ENCODE measurements at regions not wholly inside any gene's neighbourhood (a gene's known extent, or its start where the extent isn't known, plus 50 kb on each side); places are given as distances from the start of the nearest gene placed in this dataset.

GRCh38 chr5:68405784-68406743 is 190.5 kb downstream of the PIK3R1 start:
- H3K27ac Mint-ChIP-seq: peak overlapping the region; percentile 79
- DNase-seq: peak; percentile 69
- H3K9me3 Mint-ChIP-seq: peaks cover 9% of the 10 kb centered on the region
- intact Hi-C loops (cut with micrococcal nuclease): loop anchor here (1.0 to 2.0 kb wide), 3 partner anchors 19 to 37 kb away; no protein-coding TSS in a partner anchor
- peaks cover 26% of the 10 kb centered on the region for H3K4me1 Mint-ChIP-seq
- H3K4me3 Mint-ChIP-seq: peak overlapping the region; percentile 57
- H3K36me3 Mint-ChIP-seq (ENCODE audit: low read depth): no peaks in the 10 kb centered on the region
- no peaks in the 10 kb centered on the region for H3K27me3 Mint-ChIP-seq

DNA sequence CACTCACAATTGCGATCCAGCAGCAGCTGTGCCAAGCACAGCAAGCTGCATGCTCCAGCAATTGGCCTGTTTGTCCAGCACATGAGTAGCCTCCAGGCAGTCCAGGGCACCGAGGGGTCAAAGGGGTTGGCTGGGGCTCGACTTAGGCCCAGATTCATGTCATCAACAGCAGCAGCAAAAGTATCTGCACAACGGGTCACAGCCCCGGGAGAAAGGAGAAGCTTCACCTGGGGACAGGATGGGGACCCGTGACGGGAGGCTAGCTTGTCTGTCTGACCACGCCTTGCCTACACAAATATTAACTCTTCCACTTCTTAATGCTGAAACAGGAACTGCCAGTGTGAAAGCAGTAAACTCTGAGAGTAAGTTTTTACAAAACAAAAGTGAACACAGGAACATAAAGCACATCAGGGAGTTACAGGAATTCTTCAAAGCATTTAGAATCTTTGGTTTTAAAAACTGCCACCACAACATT is 191.2 kb downstream of the PIK3R1 start:
- Mint-ChIP-seq H3K27me3 (no peaks in the 10 kb centered on the region), H3K36me3 (ENCODE audit: low read depth) (no peaks in the 10 kb centered on the region)

DNA sequence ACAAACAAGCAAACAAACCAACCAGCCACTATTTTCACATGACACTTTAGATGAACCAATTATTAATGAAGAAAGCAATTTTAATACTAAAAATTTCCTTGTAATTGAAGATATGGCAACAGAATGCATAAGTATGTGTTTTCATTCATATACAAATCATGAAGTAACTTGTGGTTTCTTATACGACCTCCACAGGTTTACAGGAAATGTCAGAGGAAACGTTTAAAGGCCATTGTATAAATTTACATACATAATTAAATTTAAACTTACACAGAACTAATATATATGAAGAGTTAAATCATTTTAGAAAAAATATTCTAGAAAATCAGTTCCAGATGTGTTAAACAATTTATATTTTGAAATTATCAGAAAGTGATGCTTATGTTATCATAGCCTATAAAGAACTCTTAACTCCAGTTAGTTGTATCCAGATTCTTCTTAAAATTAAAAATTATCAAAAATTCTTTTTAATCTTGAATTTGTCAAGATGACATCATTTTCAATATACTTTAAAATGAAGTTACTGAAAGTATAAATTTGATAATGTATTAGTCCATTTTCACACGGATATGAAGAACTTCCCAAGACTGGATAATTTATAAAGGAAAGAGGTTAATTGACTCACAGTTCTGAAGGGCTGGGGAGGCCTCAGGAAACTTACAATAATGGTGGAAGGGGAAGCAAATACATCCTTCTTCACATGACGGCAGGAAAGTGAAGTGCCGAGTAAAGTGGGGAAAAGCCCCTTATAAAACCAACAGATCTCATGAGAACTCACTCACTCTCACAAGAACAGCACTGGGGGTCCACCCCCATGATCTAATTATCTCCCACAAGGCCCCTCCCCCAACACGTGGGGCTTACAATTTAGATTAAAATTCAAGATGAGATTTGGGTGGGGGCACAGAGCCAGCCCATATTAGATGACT is 192.0 kb downstream of the PIK3R1 start:
- H3K27ac Mint-ChIP-seq: peak overlapping the region; percentile 79
- H3K9me3 Mint-ChIP-seq: peaks cover 3% of the 10 kb centered on the region
- H3K27me3 Mint-ChIP-seq: no peaks in the 10 kb centered on the region
- intact Hi-C loops (cut with micrococcal nuclease): loop anchor here (2.0 kb wide), 1 partner anchor 39 kb away; no protein-coding TSS in a partner anchor
- DNase-seq: no peak
- H3K4me1 Mint-ChIP-seq: peaks cover 26% of the 10 kb centered on the region
- no peaks in the 10 kb centered on the region for H3K36me3 Mint-ChIP-seq (ENCODE audit: low read depth)
- H3K4me3 Mint-ChIP-seq: peak overlapping the region; percentile 57

More for the DNA sequence above, 191.2 kb downstream of the PIK3R1 start:
- H3K4me3 Mint-ChIP-seq: peak overlapping the region; percentile 57
- peaks cover 9% of the 10 kb centered on the region for H3K9me3 Mint-ChIP-seq
- H3K4me1 Mint-ChIP-seq: peaks cover 26% of the 10 kb centered on the region
- peak; percentile 69 for DNase-seq
- intact Hi-C loops (cut with micrococcal nuclease): loop anchor here (1.0 to 2.0 kb wide), 2 partner anchors 18 to 38 kb away; no protein-coding TSS in a partner anchor
- H3K27ac Mint-ChIP-seq: peak overlapping the region; percentile 79

GRCh38 chr5:68408345-68408871 is 192.9 kb downstream of the PIK3R1 start:
- H3K4me3 Mint-ChIP-seq: no peak overlapping the region
- no peaks in the 10 kb centered on the region for H3K36me3 Mint-ChIP-seq (ENCODE audit: low read depth)
- H3K9me3 Mint-ChIP-seq: peaks cover 3% of the 10 kb centered on the region
- no peak for DNase-seq
- no peak overlapping the region for H3K27ac Mint-ChIP-seq
- intact Hi-C loops (cut with micrococcal nuclease): no loop called here
- H3K27me3 Mint-ChIP-seq: no peaks in the 10 kb centered on the region
- peaks cover 24% of the 10 kb centered on the region for H3K4me1 Mint-ChIP-seq

GRCh38 chr5:68409259-68409658 is 193.7 kb downstream of the PIK3R1 start:
- no peak for DNase-seq
- peaks cover 6% of the 10 kb centered on the region for H3K9me3 Mint-ChIP-seq
- peaks cover 24% of the 10 kb centered on the region for H3K4me1 Mint-ChIP-seq
- intact Hi-C loops (cut with micrococcal nuclease): no loop called here
- H3K4me3 Mint-ChIP-seq: no peak overlapping the region
- H3K27me3 Mint-ChIP-seq: no peaks in the 10 kb centered on the region
- H3K27ac Mint-ChIP-seq: no peak overlapping the region
- H3K36me3 Mint-ChIP-seq (ENCODE audit: low read depth): no peaks in the 10 kb centered on the region

- Mint-ChIP-seq H3K4me3 (no peak overlapping the region), H3K36me3 (ENCODE audit: low read depth) (no peaks in the 10 kb centered on the region), H3K27me3 (no peaks in the 10 kb centered on the region), H3K27ac (no peak overlapping the region), H3K4me1 (peaks cover 22% of the 10 kb centered on the region), H3K9me3 (peaks cover 9% of the 10 kb centered on the region)
- intact Hi-C loops (cut with micrococcal nuclease): no loop called here
- DNase-seq: no peak
Measured at GRCh38 chr5:68411161-68411560, 195.6 kb downstream of the PIK3R1 start.

DNA sequence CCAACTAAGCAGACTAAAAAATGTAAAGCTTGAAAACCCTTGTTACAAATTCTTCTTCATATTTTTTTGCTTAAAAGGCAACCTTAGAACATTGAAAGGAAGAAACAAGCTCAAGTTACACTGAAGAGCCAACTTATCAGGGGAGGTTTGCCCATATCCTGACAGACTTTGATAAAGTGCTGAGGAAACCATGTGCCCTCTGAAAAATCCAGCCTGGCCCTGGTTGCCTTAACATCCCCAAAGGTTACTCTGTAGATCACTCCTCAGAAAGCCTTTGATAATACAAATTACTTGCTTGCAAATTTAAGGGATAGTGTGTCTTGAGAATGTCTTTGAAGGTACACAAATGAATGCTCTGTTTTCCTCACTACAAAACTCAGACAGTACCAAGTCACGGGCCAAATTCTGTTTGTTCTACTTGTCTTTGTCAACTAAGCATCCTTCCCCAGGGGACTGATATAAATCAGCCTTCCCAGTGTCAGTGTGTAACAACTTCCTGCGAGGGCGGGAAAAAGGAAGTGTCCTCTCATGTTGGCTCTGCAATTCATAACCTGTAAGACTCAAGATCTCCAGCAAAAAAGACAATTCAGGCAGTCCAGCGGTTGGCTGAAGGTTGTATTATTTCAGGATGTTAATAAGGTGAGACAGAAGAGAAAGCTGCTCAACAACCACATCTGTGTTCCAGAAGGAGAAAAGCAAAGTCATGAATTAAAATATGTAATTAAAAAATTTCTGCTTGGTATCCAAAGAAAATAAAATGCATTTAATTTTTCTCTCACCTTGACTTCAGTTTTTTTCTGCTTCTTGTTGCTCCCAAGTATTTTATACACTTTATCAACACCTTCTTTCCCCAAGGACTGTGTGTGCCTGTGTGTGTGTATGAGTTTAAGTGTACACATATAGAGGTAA is 199.9 kb downstream of the PIK3R1 start:
- intact Hi-C loops (cut with micrococcal nuclease): no loop called here
- Mint-ChIP-seq H3K27ac (no peak overlapping the region), H3K9me3 (peaks cover 6% of the 10 kb centered on the region), H3K4me1 (peaks cover 11% of the 10 kb centered on the region), H3K4me3 (no peak overlapping the region), H3K36me3 (ENCODE audit: low read depth) (no peaks in the 10 kb centered on the region), H3K27me3 (peaks cover 5% of the 10 kb centered on the region)
- peak; percentile 40 for DNase-seq

DNA sequence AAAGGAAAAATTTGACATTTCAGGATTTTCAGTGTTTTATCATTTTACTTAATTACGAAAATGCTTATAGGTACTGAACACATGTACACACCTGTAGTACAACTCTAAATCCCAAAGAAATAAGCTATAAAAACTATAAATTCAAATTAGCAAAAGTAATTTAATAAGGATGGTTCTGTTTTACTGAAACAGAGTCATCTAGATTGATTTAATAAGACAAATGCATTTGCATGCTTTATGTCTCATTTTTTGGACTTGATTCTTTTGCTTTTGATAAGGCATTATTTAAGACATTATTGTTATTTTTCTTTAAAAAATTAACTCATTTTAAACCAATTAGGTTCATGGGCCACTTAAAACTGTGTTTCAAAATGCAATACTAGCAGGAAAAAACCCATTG is 201.2 kb downstream of the PIK3R1 start:
- intact Hi-C loops (cut with micrococcal nuclease): no loop called here
- DNase-seq: no peak
- Mint-ChIP-seq H3K9me3 (peaks cover 6% of the 10 kb centered on the region), H3K4me3 (no peak overlapping the region), H3K4me1 (peaks cover 13% of the 10 kb centered on the region), H3K36me3 (ENCODE audit: low read depth) (no peaks in the 10 kb centered on the region), H3K27ac (no peak overlapping the region), H3K27me3 (peaks cover 11% of the 10 kb centered on the region)

- Mint-ChIP-seq H3K36me3 (ENCODE audit: low read depth) (no peaks in the 10 kb centered on the region), H3K9me3 (peaks cover 6% of the 10 kb centered on the region), H3K4me3 (no peak overlapping the region), H3K27ac (no peak overlapping the region), H3K27me3 (peaks cover 11% of the 10 kb centered on the region), H3K4me1 (peaks cover 25% of the 10 kb centered on the region)
- DNase-seq: no peak
- intact Hi-C loops (cut with micrococcal nuclease): no loop called here
Measured at GRCh38 chr5:68418201-68418600, 202.6 kb downstream of the PIK3R1 start.

GRCh38 chr5:68418680-68419079 is 203.1 kb downstream of the PIK3R1 start:
- H3K36me3 Mint-ChIP-seq (ENCODE audit: low read depth): no peaks in the 10 kb centered on the region
- DNase-seq: no peak

GRCh38 chr5:68419081-68419636 is 203.6 kb downstream of the PIK3R1 start:
- Mint-ChIP-seq H3K9me3 (peaks cover 4% of the 10 kb centered on the region), H3K4me3 (no peak overlapping the region), H3K27ac (no peak overlapping the region), H3K4me1 (peaks cover 34% of the 10 kb centered on the region), H3K36me3 (ENCODE audit: low read depth) (no peaks in the 10 kb centered on the region), H3K27me3 (peaks cover 11% of the 10 kb centered on the region)
- no peak for DNase-seq
- intact Hi-C loops (cut with micrococcal nuclease): no loop called here

More at GRCh38 chr5:68418680-68419079, 203.1 kb downstream of the PIK3R1 start:
- intact Hi-C loops (cut with micrococcal nuclease): no loop called here
- Mint-ChIP-seq H3K9me3 (peaks cover 6% of the 10 kb centered on the region), H3K27me3 (peaks cover 11% of the 10 kb centered on the region), H3K4me3 (no peak overlapping the region), H3K27ac (no peak overlapping the region), H3K4me1 (peaks cover 30% of the 10 kb centered on the region)

- intact Hi-C loops (cut with micrococcal nuclease): loop anchor here (10.0 kb wide), 1 partner anchor 1215 kb away; no protein-coding TSS in a partner anchor
Measured at GRCh38 chr5:68419637-68420452, 204.3 kb downstream of the PIK3R1 start.

More at GRCh38 chr5:68419637-68420452, 204.3 kb downstream of the PIK3R1 start:
- H3K4me3 Mint-ChIP-seq: no peak overlapping the region
- H3K9me3 Mint-ChIP-seq: no peaks in the 10 kb centered on the region
- no peak overlapping the region for H3K27ac Mint-ChIP-seq
- no peak for DNase-seq
- peaks cover 11% of the 10 kb centered on the region for H3K27me3 Mint-ChIP-seq
- peaks cover 38% of the 10 kb centered on the region for H3K4me1 Mint-ChIP-seq
- H3K36me3 Mint-ChIP-seq (ENCODE audit: low read depth): no peaks in the 10 kb centered on the region
